Activated naive CD8-positive, alpha-beta T cell treated with anti-CD3 and anti-CD28 coated beads, Interleukin-2, amount 50 U/mL, for 24 hours (primary cell): ENCODE measurements at regions not wholly inside any gene's neighbourhood (a gene's known extent, or its start where the extent isn't known, plus 50 kb on each side); places are given as distances from the start of the nearest gene placed in this dataset.
"Not testable (repeated sequence)": the region's sequence is repeated elsewhere in the genome, so short reads cannot be mapped to it uniquely, and the experiment has no call there.

Source experiments
- ATAC-seq: fragments of 150-1000 bp; cut with Tn5 transposase; one replicate; pipeline ENCODE4 v1.10.0; 2021
- DNase-seq: peaks from one replicate; pipeline ENCODE4 v3.0.0; 2021
- H3K27ac Mint-ChIP-seq: one replicate; pipeline ENCODE4 v1.8.0; 2021; ENCODE audit warnings: mild to moderate bottlenecking, mixed read lengths
- H3K27me3 Mint-ChIP-seq: one replicate; pipeline ENCODE4 v1.8.0; 2021; ENCODE audit warnings: mixed read lengths
- H3K36me3 Mint-ChIP-seq: one replicate; pipeline ENCODE4 v1.8.0; 2021; ENCODE audit warnings: low read depth, mixed read lengths
- H3K4me1 Mint-ChIP-seq: one replicate; pipeline ENCODE4 v1.8.0; 2021; ENCODE audit warnings: mixed read lengths
- H3K4me3 Mint-ChIP-seq: one replicate; pipeline ENCODE4 v1.8.0; 2021; ENCODE audit warnings: mild to moderate bottlenecking, moderate library complexity, mixed read lengths
- H3K9me3 Mint-ChIP-seq: one replicate; pipeline ENCODE4 v1.8.0; 2021; ENCODE audit warnings: mixed read lengths

GRCh38 chr2:121058852-121059558 is 226.0 kb downstream of the TFCP2L1 start:
- Mint-ChIP-seq H3K27ac (no peak overlapping the region), H3K36me3 (no peaks in the 10 kb centered on the region), H3K27me3 (peaks cover 3% of the 10 kb centered on the region), H3K4me3 (no peak overlapping the region), H3K4me1 (no peaks in the 10 kb centered on the region), H3K9me3 (no peaks in the 10 kb centered on the region)
- DNase-seq (no peak), ATAC-seq (no peak)

- H3K4me1 Mint-ChIP-seq, result no peaks in the 10 kb centered on the region
- no peaks in the 10 kb centered on the region for H3K27me3 Mint-ChIP-seq
- H3K36me3 Mint-ChIP-seq, result no peaks in the 10 kb centered on the region
- no peak overlapping the region for H3K27ac Mint-ChIP-seq
- no peaks in the 10 kb centered on the region for H3K9me3 Mint-ChIP-seq
- no peak overlapping the region for H3K4me3 Mint-ChIP-seq
- ATAC-seq (no peak), DNase-seq (no peak)
These were observed 225.1 kb downstream of the TFCP2L1 start for GRCh38 chr2:121059651-121060649.

GRCh38 chr2:121061633-121062032 is 223.4 kb downstream of the TFCP2L1 start:
- H3K27me3 Mint-ChIP-seq, result peaks cover 1% of the 10 kb centered on the region
- H3K36me3 Mint-ChIP-seq, result no peaks in the 10 kb centered on the region
- no peak overlapping the region for H3K27ac Mint-ChIP-seq
- DNase-seq (no peak), ATAC-seq (no peak)
- no peak overlapping the region for H3K4me3 Mint-ChIP-seq
- no peaks in the 10 kb centered on the region for H3K4me1 Mint-ChIP-seq
- no peaks in the 10 kb centered on the region for H3K9me3 Mint-ChIP-seq

- no peaks in the 10 kb centered on the region for H3K4me1 Mint-ChIP-seq
- no peak overlapping the region for H3K27ac Mint-ChIP-seq
- H3K27me3 Mint-ChIP-seq, result peaks cover 1% of the 10 kb centered on the region
These were observed 221.5 kb downstream of the TFCP2L1 start for GRCh38 chr2:121063471-121063870.

GRCh38 chr2:121064186-121064585 is 220.8 kb downstream of the TFCP2L1 start:
- Mint-ChIP-seq H3K4me3 (no peak overlapping the region), H3K4me1 (no peaks in the 10 kb centered on the region), H3K36me3 (no peaks in the 10 kb centered on the region), H3K27me3 (peaks cover 1% of the 10 kb centered on the region), H3K27ac (no peak overlapping the region), H3K9me3 (no peaks in the 10 kb centered on the region)
- ATAC-seq (no peak), DNase-seq (no peak)

More at GRCh38 chr2:121063471-121063870, 221.5 kb downstream of the TFCP2L1 start:
- no peaks in the 10 kb centered on the region for H3K9me3 Mint-ChIP-seq
- H3K4me3 Mint-ChIP-seq, result no peak overlapping the region
- DNase-seq, result no peak
- no peak for ATAC-seq
- H3K36me3 Mint-ChIP-seq, result no peaks in the 10 kb centered on the region

- Mint-ChIP-seq H3K4me1 (no peaks in the 10 kb centered on the region), H3K27me3 (peaks cover 1% of the 10 kb centered on the region), H3K27ac (no peak overlapping the region), H3K4me3 (no peak overlapping the region), H3K9me3 (no peaks in the 10 kb centered on the region), H3K36me3 (no peaks in the 10 kb centered on the region)
- ATAC-seq (no peak), DNase-seq (no peak)
These were observed 219.8 kb downstream of the TFCP2L1 start for GRCh38 chr2:121065239-121065638.

GRCh38 chr2:121066526-121066925 is 218.5 kb downstream of the TFCP2L1 start:
- Mint-ChIP-seq H3K4me1 (no peaks in the 10 kb centered on the region), H3K27ac (no peak overlapping the region), H3K4me3 (no peak overlapping the region), H3K36me3 (no peaks in the 10 kb centered on the region), H3K27me3 (peaks cover 1% of the 10 kb centered on the region), H3K9me3 (no peaks in the 10 kb centered on the region)
- DNase-seq (no peak), ATAC-seq (no peak)

- no peak overlapping the region for H3K27ac Mint-ChIP-seq
- peaks cover 3% of the 10 kb centered on the region for H3K27me3 Mint-ChIP-seq
- no peak overlapping the region for H3K4me3 Mint-ChIP-seq
- DNase-seq (no peak), ATAC-seq (no peak)
- no peaks in the 10 kb centered on the region for H3K9me3 Mint-ChIP-seq
- no peaks in the 10 kb centered on the region for H3K4me1 Mint-ChIP-seq
- H3K36me3 Mint-ChIP-seq, result no peaks in the 10 kb centered on the region
These were observed 216.2 kb downstream of the TFCP2L1 start for GRCh38 chr2:121068851-121069250.

- peaks cover 6% of the 10 kb centered on the region for H3K27me3 Mint-ChIP-seq
- no peaks in the 10 kb centered on the region for H3K36me3 Mint-ChIP-seq
- ATAC-seq (no peak), DNase-seq (no peak)
- H3K4me3 Mint-ChIP-seq, result no peak overlapping the region
- no peaks in the 10 kb centered on the region for H3K4me1 Mint-ChIP-seq
- H3K27ac Mint-ChIP-seq, result no peak overlapping the region
- H3K9me3 Mint-ChIP-seq, result no peaks in the 10 kb centered on the region
These were observed 215.5 kb downstream of the TFCP2L1 start for GRCh38 chr2:121069434-121069969.

- not testable (repeated sequence) for DNase-seq, H3K4me3 Mint-ChIP-seq, ATAC-seq, H3K4me1 Mint-ChIP-seq, H3K27me3 Mint-ChIP-seq, H3K9me3 Mint-ChIP-seq, H3K27ac Mint-ChIP-seq, H3K36me3 Mint-ChIP-seq
These were observed 214.9 kb downstream of the TFCP2L1 start for GRCh38 chr2:121070061-121070460.

GRCh38 chr2:121071034-121071504 is 213.9 kb downstream of the TFCP2L1 start:
- peaks cover 2% of the 10 kb centered on the region for H3K4me1 Mint-ChIP-seq
- H3K27ac Mint-ChIP-seq, result no peak overlapping the region
- H3K27me3 Mint-ChIP-seq, result peaks cover 14% of the 10 kb centered on the region
- no peak for ATAC-seq
- no peaks in the 10 kb centered on the region for H3K9me3 Mint-ChIP-seq
- DNase-seq, result peak; percentile 73
- no peaks in the 10 kb centered on the region for H3K36me3 Mint-ChIP-seq
- H3K4me3 Mint-ChIP-seq, result no peak overlapping the region

GRCh38 chr2:121072784-121073183 is 212.2 kb downstream of the TFCP2L1 start:
- peaks cover 21% of the 10 kb centered on the region for H3K27me3 Mint-ChIP-seq
- H3K36me3 Mint-ChIP-seq, result no peaks in the 10 kb centered on the region
- no peak for DNase-seq
- H3K27ac Mint-ChIP-seq, result no peak overlapping the region
- ATAC-seq, result no peak
- H3K4me3 Mint-ChIP-seq, result no peak overlapping the region
- no peaks in the 10 kb centered on the region for H3K9me3 Mint-ChIP-seq
- peaks cover 4% of the 10 kb centered on the region for H3K4me1 Mint-ChIP-seq

GRCh38 chr2:121073320-121074210 is 211.4 kb downstream of the TFCP2L1 start:
- Mint-ChIP-seq H3K27me3 (peaks cover 22% of the 10 kb centered on the region), H3K36me3 (no peaks in the 10 kb centered on the region), H3K27ac (no peak overlapping the region), H3K4me3 (no peak overlapping the region), H3K4me1 (peaks cover 4% of the 10 kb centered on the region), H3K9me3 (no peaks in the 10 kb centered on the region)
- ATAC-seq, result no peak
- no peak for DNase-seq
